ENCODE measurements at regions not wholly inside any gene's neighbourhood (a gene's known extent, or its start where the extent isn't known, plus 50 kb on each side); places are given as distances from the start of the nearest gene placed in this dataset.

DNA sequence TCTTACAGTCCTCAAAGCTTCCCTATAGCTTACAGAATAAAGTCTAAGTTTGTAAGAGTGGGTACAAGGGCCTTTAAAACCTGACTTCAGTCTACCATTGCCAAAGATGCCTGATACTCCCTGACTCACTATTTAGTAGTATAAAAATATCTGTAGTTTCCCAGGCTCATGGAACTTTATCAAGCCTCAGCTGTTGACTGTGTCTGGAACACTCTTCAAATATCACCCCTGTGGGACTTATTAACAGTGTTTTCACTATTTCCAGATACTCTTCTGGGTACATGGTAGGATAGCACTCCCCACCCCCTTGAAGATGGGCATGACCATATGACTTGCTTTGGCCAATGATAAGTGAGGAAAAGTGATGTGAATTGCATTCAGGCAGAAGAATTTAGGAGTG lies 105.3 kb upstream of the TENT5A start:
- TF ChIP-seq, protein P1, sequence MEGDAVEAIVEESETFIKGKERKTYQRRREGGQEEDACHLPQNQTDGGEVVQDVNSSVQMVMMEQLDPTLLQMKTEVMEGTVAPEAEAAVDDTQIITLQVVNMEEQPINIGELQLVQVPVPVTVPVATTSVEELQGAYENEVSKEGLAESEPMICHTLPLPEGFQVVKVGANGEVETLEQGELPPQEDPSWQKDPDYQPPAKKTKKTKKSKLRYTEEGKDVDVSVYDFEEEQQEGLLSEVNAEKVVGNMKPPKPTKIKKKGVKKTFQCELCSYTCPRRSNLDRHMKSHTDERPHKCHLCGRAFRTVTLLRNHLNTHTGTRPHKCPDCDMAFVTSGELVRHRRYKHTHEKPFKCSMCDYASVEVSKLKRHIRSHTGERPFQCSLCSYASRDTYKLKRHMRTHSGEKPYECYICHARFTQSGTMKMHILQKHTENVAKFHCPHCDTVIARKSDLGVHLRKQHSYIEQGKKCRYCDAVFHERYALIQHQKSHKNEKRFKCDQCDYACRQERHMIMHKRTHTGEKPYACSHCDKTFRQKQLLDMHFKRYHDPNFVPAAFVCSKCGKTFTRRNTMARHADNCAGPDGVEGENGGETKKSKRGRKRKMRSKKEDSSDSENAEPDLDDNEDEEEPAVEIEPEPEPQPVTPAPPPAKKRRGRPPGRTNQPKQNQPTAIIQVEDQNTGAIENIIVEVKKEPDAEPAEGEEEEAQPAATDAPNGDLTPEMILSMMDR (IDR thresholded peaks at IDR 0.05) = no peak
- no peak overlapping the region for H3K4me3 ChIP-seq
- H3K27ac ChIP-seq = peak overlapping the region; percentile 54 to 67
- peaks cover 43 to 58% of the 10 kb centered on the region in 2 donors for H3K4me1 ChIP-seq (ENCODE audit: control insufficient read depth in 1 of 2, low read depth in 2 of 2)
- DNase-seq (ENCODE audit: low spot score) = no peak
- no peaks in the 10 kb centered on the region for H3K9me3 ChIP-seq
- H3K27me3 ChIP-seq (replicated peaks; ENCODE audit: insufficient read depth) = no peaks in the 10 kb centered on the region
- H3K36me3 ChIP-seq = no peaks in the 10 kb centered on the region
- ATAC-seq (ENCODE audit: insufficient number of reproducible peaks, low FRiP score, low read depth) = peak; percentile 77

DNA sequence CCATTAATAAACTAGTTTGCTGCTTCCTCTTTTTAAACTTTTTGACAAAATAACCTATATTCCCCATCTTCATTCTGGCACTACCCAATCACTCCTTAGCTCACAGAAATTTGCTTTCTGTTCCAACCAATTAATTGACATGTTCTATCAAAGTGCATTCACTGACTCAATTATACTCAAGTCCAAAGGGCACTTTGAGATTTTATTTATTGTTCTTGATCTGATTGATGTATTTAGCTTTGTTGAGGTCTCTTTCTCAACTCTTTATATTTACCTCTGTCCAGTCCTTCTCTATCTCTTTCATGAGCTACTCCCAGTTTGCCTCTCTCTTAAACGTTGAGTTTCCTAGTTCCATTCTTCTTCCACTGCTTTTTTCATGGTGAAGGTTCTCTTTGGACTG lies 104.4 kb upstream of the TENT5A start:
- ATAC-seq (ENCODE audit: insufficient number of reproducible peaks, low FRiP score, low read depth) (no peak), DNase-seq (ENCODE audit: low spot score) (no peak)
- Histone ChIP-seq H3K36me3 (no peaks in the 10 kb centered on the region), H3K4me1 (ENCODE audit: control insufficient read depth in 1 of 2, low read depth in 2 of 2) (peaks cover 36 to 50% of the 10 kb centered on the region in 2 donors), H3K4me3 (no peak overlapping the region), H3K27me3 (replicated peaks; ENCODE audit: insufficient read depth) (no peaks in the 10 kb centered on the region), H3K27ac (no peak overlapping the region), H3K9me3 (no peaks in the 10 kb centered on the region)
- TF ChIP-seq, protein P1 (IDR thresholded peaks at IDR 0.05) = no peak

DNA sequence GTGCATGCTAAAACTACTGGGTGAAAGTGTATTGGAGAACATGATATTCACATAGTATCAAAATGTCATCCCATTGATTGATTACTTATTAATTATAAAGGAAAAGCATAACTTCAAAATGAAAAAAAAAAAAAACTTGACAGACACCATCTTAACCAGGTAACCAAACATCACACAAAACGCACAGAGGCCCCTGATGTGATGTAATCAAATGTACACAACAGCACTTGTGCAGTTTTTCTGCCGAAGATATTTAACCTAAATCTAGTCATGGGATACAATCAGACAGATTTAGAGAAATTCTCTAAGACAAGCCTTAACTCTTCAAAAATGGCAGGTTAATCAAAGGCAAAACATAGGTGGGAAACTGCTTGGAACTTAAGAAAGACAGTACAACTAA lies 102.0 kb upstream of the TENT5A start:
- Histone ChIP-seq H3K4me1 (ENCODE audit: control insufficient read depth in 1 of 2, low read depth in 2 of 2) (peaks cover 19 to 26% of the 10 kb centered on the region in 2 donors), H3K27me3 (replicated peaks; ENCODE audit: insufficient read depth) (no peaks in the 10 kb centered on the region), H3K27ac (no peak overlapping the region), H3K36me3 (no peaks in the 10 kb centered on the region), H3K4me3 (no peak overlapping the region), H3K9me3 (no peaks in the 10 kb centered on the region)
- DNase-seq (ENCODE audit: low spot score) = no peak
- ATAC-seq (ENCODE audit: insufficient number of reproducible peaks, low FRiP score, low read depth) = no peak
- TF ChIP-seq, protein P1 (IDR thresholded peaks at IDR 0.05) = no peak

DNA sequence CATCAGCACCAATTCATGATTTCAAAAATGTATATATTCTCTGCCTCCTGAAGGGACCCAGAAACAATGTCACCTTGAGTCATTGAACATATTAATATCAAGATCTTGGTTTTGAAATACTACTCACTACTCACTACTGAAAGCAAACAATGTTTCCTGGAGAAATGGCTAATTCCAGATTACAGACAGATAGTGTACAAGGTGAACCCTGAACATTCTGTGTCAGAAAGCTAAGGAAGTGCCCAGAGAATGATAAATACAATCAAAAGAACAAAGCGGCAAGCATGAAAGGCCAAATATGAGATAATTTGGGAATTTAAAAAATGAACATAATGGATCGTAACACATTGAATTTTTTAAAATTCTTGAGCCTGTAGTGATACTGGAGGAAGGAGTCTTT lies 101.5 kb upstream of the TENT5A start:
- H3K27me3 ChIP-seq (replicated peaks; ENCODE audit: insufficient read depth) = no peaks in the 10 kb centered on the region
- no peaks in the 10 kb centered on the region for H3K36me3 ChIP-seq
- no peak overlapping the region for H3K27ac ChIP-seq
- H3K4me1 ChIP-seq (ENCODE audit: control insufficient read depth in 1 of 2, low read depth in 2 of 2) = peaks cover 14 to 21% of the 10 kb centered on the region in 2 donors
- H3K9me3 ChIP-seq = no peaks in the 10 kb centered on the region
- ATAC-seq (ENCODE audit: insufficient number of reproducible peaks, low FRiP score, low read depth) = no peak
- TF ChIP-seq, protein P1 (IDR thresholded peaks at IDR 0.05) = no peak
- H3K4me3 ChIP-seq = no peak overlapping the region
- no peak for DNase-seq (ENCODE audit: low spot score)

DNA sequence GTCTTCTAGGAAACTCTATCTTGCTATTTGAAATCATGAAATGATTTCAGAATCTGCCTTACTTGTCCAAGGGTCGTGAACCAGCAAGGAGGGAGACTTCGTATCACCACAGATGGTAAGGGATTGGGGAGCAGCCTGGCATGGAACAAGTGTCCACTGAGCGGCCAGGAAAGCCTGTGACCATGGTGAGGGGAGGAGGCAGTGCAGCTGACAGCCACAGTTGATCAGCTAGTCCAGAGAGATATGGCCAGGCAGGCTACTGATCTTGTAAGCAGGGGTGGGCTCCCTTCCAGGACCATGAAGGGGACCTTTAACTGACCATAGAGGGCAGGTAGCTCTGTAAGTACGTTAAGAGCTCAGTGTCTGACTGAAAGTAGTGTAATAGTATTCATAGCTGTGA lies 96.8 kb upstream of the TENT5A start:
- H3K4me3 ChIP-seq = no peak overlapping the region
- ATAC-seq (ENCODE audit: insufficient number of reproducible peaks, low FRiP score, low read depth) = no peak
- H3K36me3 ChIP-seq = no peaks in the 10 kb centered on the region
- peaks cover 9 to 22% of the 10 kb centered on the region in 2 donors for H3K4me1 ChIP-seq (ENCODE audit: control insufficient read depth in 1 of 2, low read depth in 2 of 2)
- TF ChIP-seq, protein P1 (IDR thresholded peaks at IDR 0.05) = no peak
- no peak for DNase-seq (ENCODE audit: low spot score)
- no peaks in the 10 kb centered on the region for H3K9me3 ChIP-seq
- no peaks in the 10 kb centered on the region for H3K27me3 ChIP-seq (replicated peaks; ENCODE audit: insufficient read depth)
- H3K27ac ChIP-seq = no peak overlapping the region

Data from thoracic aorta (tissue), 2 donors.